ENCODE measurements at regions not wholly inside any gene's neighbourhood (a gene's known extent, or its start where the extent isn't known, plus 50 kb on each side); places are given as distances from the start of the nearest gene placed in this dataset.

GRCh38 chr2:2716771-2717170, 385.7 kb upstream of the MYT1L start:
- Histone ChIP-seq H3K9me3 (no peaks in the 10 kb centered on the region), H3K4me1 (no peaks in the 10 kb centered on the region), H3K36me3 (no peaks in the 10 kb centered on the region), H3K4me3 (no peak overlapping the region), H3K27ac (no peak overlapping the region), H3K27me3 (replicated peaks in 1 of 7) (peaks cover 0 to 24% (median 0%) of the 10 kb centered on the region in 7 donors)
- WGBS, 5 donors = 74 to 88% (median 81%) methylated on average over 11 of the region's 11 CpGs
- TF ChIP-seq POLR2AphosphoS5 (IDR thresholded peaks at IDR 0.05) (no peak), POLR2A (IDR thresholded peaks at IDR 0.05) (no peak), CTCF (IDR thresholded peaks at IDR 0.05 in 8 of 11, conservative IDR thresholded peaks at IDR 0.05 in 3 of 11) (no peak)
- no peak for DNase-seq
- intact Hi-C loops (cut with DNase I; ENCODE audit: low total_unique reads) = no loop called here

- no peaks in the 10 kb centered on the region for H3K36me3 ChIP-seq
- 74 to 89% (median 87%) methylated on average over 16 to 18 of the region's 18 CpGs for WGBS, 5 donors
Measured at GRCh38 chr2:2715036-2715818, 384.2 kb upstream of the MYT1L start.

GRCh38 chr2:2714408-2714807, 383.3 kb upstream of the MYT1L start:
- 56 to 76% (median 69%) methylated on average over 7 of the region's 7 CpGs for WGBS, 5 donors

More at GRCh38 chr2:2715036-2715818, 384.2 kb upstream of the MYT1L start:
- H3K4me1 ChIP-seq = no peaks in the 10 kb centered on the region
- H3K27me3 ChIP-seq (replicated peaks in 1 of 7) = peaks cover 0 to 25% (median 0%) of the 10 kb centered on the region in 7 donors
- no peak for TF ChIP-seq CTCF (IDR thresholded peaks at IDR 0.05 in 8 of 11, conservative IDR thresholded peaks at IDR 0.05 in 3 of 11)
- TF ChIP-seq POLR2AphosphoS5 (IDR thresholded peaks at IDR 0.05) = no peak
- intact Hi-C loops (cut with DNase I; ENCODE audit: low total_unique reads) = no loop called here
- DNase-seq = no peak
- H3K27ac ChIP-seq = no peak overlapping the region
- H3K4me3 ChIP-seq = no peak overlapping the region
- H3K9me3 ChIP-seq = no peaks in the 10 kb centered on the region

More at GRCh38 chr2:2714408-2714807, 383.3 kb upstream of the MYT1L start:
- H3K4me1 ChIP-seq = no peaks in the 10 kb centered on the region
- DNase-seq = no peak
- H3K9me3 ChIP-seq = no peaks in the 10 kb centered on the region
- peaks cover 0 to 33% (median 0%) of the 10 kb centered on the region in 7 donors for H3K27me3 ChIP-seq (replicated peaks in 1 of 7)
- TF ChIP-seq POLR2AphosphoS5 (IDR thresholded peaks at IDR 0.05) = no peak
- TF ChIP-seq CTCF (IDR thresholded peaks at IDR 0.05 in 8 of 11, conservative IDR thresholded peaks at IDR 0.05 in 3 of 11) = no peak
- no peak for TF ChIP-seq POLR2A (IDR thresholded peaks at IDR 0.05)
- intact Hi-C loops (cut with DNase I; ENCODE audit: low total_unique reads) = no loop called here
- H3K4me3 ChIP-seq = no peak overlapping the region
- no peaks in the 10 kb centered on the region for H3K36me3 ChIP-seq
- no peak overlapping the region for H3K27ac ChIP-seq

Data from spleen (tissue), 11 donors.